ENCODE measurements at regions not wholly inside any gene's neighbourhood (a gene's known extent, or its start where the extent isn't known, plus 50 kb on each side); places are given as distances from the start of the nearest gene placed in this dataset.

- TF ChIP-seq NR1H2 (CRISPR knock-in tag; IDR thresholded peaks at IDR 0.05): no peak
- no peak for TF ChIP-seq NFATC4 (CRISPR knock-in tag; IDR thresholded peaks at IDR 0.05)
These were observed 168.5 kb downstream of the PALM2AKAP2 start (continued) for GRCh38 chr9:109948453-109948852.

DNA sequence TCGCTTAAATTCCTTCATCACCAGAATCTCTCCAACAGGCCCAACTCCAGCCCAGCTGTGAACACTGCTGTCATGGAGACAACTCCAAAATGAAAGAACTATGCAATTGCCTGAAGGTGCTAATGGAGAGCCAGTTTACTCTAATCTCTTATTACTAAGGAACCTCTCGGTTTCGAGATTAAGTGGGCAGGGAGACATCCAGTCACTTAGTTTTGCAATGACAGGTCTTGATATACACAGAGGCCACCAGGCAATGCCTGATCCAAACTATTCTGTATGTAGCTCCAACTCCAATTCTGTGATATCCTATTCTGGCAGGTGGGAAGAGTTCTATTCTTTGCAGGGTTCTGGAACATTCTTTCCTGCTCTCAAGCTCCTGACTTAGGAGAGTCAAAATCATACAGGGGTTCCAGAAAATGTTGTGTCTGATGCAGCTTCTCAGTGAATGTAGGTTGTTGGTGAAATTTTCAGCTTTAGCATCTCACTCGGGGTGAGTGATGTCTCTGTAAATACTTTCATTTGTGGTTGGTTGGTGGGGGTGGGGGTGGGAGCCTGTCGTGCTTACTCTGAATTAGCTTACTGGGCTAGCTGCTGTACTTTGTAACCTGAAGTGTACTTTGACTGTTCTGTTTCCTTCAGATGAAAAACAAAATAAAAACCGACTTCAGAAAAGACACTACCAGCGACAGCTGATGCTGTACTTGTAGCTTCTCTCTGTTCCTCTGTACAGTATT lies 170.9 kb downstream of the PALM2AKAP2 start:
- DNase-seq (ENCODE audit: low spot score) (no peak), ATAC-seq (no peak)
- TF ChIP-seq ESRRA (CRISPR knock-in tag; IDR thresholded peaks at IDR 0.05; ENCODE audit: borderline replicate concordance): no peak
- TF ChIP-seq PRDM15 (CRISPR knock-in tag; IDR thresholded peaks at IDR 0.05): no peak
- no peak for TF ChIP-seq ZMAT4 (CRISPR knock-in tag; IDR thresholded peaks at IDR 0.05)
- TF ChIP-seq MXD4 (CRISPR knock-in tag; IDR thresholded peaks at IDR 0.05; ENCODE audit: borderline replicate concordance): no peak
- TF ChIP-seq AR (CRISPR knock-in tag; IDR thresholded peaks at IDR 0.05): no peak
- no peak for TF ChIP-seq ATF2 (CRISPR knock-in tag; IDR thresholded peaks at IDR 0.05; ENCODE audit: borderline replicate concordance, low read depth)
- no peak for TF ChIP-seq RELA (CRISPR knock-in tag; IDR thresholded peaks at IDR 0.05; ENCODE audit: borderline replicate concordance)
- TF ChIP-seq FOXJ3 (CRISPR knock-in tag; IDR thresholded peaks at IDR 0.05; ENCODE audit: borderline replicate concordance): no peak
- TF ChIP-seq SOX15 (CRISPR knock-in tag; IDR thresholded peaks at IDR 0.05): no peak
- TF ChIP-seq SMAD4 (CRISPR knock-in tag; IDR thresholded peaks at IDR 0.05): no peak
- TF ChIP-seq JUN (CRISPR knock-in tag; IDR thresholded peaks at IDR 0.05): no peak
- TF ChIP-seq TCF7 (CRISPR knock-in tag; IDR thresholded peaks at IDR 0.05; ENCODE audit: low read depth): no peak
- TF ChIP-seq NR1H2 (CRISPR knock-in tag; IDR thresholded peaks at IDR 0.05): no peak
- TF ChIP-seq ZNF138 (CRISPR knock-in tag; conservative IDR thresholded peaks at IDR 0.05): no peak
- no peak for TF ChIP-seq IRF2 (CRISPR knock-in tag; IDR thresholded peaks at IDR 0.05; ENCODE audit: borderline replicate concordance, low read depth)
- TF ChIP-seq, protein P1, sequence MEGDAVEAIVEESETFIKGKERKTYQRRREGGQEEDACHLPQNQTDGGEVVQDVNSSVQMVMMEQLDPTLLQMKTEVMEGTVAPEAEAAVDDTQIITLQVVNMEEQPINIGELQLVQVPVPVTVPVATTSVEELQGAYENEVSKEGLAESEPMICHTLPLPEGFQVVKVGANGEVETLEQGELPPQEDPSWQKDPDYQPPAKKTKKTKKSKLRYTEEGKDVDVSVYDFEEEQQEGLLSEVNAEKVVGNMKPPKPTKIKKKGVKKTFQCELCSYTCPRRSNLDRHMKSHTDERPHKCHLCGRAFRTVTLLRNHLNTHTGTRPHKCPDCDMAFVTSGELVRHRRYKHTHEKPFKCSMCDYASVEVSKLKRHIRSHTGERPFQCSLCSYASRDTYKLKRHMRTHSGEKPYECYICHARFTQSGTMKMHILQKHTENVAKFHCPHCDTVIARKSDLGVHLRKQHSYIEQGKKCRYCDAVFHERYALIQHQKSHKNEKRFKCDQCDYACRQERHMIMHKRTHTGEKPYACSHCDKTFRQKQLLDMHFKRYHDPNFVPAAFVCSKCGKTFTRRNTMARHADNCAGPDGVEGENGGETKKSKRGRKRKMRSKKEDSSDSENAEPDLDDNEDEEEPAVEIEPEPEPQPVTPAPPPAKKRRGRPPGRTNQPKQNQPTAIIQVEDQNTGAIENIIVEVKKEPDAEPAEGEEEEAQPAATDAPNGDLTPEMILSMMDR (IDR thresholded peaks at IDR 0.05): no peak
- TF ChIP-seq ZNF121 (CRISPR knock-in tag; IDR thresholded peaks at IDR 0.05): no peak
- no peak for TF ChIP-seq MLX (CRISPR knock-in tag; IDR thresholded peaks at IDR 0.05)
- TF ChIP-seq CREM (CRISPR knock-in tag; IDR thresholded peaks at IDR 0.05): no peak
- Mint-ChIP-seq H3K27ac (no peak overlapping the region), H3K4me1 (peaks cover 3% of the 10 kb centered on the region; the same call in 1 of the 2 replicates), H3K4me3 (no peak overlapping the region), H3K27me3 (ENCODE audit: low read depth) (no peaks in the 10 kb centered on the region), H3K36me3 (no peaks in the 10 kb centered on the region), H3K9me3 (0 out of 2 replicates have a peak, but pooled peaks cover 5% of the 10 kb centered on the region)
- ChIA-PET POLR2A (interaction anchor here (0.7 kb wide), 1 partner anchor 16 kb away, joined by 4 read pairs; no protein-coding TSS in a partner anchor), CTCF (interaction anchor here (0.7 to 1.7 kb wide), 3 partner anchors 13 to 47 kb away, joined by 3 read pairs; no protein-coding TSS in a partner anchor)

Measured in WTC11 (cell line).